ENCODE measurements at regions not wholly inside any gene's neighbourhood (a gene's known extent, or its start where the extent isn't known, plus 50 kb on each side); places are given as distances from the start of the nearest gene placed in this dataset.

DNA sequence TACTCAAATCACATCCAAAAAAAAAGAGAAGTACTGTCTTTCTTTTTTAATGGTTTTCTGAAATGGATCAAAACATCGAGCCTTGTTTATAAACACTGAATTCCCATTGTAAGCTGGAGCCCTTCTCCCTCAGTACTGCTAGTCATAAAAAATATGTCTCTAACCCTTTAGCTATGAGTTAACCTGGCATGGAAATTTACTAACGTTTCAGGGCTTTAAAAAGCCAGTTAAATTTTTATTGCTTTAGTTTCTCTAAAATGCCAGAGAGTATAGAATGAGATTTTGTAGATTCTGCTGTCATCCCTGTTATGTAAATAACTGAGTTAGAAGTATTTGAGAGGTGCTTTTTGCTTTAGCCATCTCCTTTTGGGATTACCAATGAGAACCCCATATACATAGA lies 528.3 kb downstream of the EFNB2 start:
- DNase-seq, result no peak

DNA sequence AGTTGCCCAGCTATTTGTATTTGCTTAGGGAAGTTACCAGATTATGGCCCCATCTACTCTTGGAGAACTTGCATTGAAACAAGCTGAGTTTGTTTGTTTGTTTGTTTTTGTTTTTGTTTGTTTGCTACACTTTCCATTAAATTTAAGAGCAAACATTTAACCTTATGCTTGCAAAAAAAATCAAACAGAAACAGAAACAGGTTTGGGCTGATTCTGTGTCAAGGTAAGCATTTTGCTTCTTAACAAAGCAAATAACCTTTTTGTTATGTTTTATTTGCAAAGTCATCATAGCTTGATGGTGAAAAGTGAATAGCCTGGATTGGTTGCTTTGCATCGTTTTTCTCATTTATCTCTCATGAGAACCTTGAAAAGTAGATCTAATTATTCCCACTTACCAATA lies 531.8 kb downstream of the EFNB2 start:
- DNase-seq, result no peak

DNA sequence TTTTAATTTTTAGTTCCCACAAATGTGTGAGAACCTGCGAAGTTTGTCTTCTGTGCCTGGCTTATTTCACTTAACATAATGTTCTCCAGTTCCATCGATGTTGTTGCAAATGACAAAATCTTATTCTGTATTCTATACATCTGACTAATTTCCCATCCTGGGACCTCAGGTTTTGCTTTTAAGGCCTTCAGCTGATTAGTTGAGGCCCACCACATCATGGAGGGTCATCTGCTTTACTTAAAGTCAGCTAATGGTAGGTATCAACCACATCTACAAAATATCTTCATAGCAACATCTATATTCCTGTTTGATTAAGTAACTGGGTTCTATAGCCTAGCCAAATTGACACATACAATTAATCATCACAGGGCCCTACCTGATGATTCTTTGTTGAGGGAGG lies 534.0 kb downstream of the EFNB2 start:
- no peak for DNase-seq

DNA sequence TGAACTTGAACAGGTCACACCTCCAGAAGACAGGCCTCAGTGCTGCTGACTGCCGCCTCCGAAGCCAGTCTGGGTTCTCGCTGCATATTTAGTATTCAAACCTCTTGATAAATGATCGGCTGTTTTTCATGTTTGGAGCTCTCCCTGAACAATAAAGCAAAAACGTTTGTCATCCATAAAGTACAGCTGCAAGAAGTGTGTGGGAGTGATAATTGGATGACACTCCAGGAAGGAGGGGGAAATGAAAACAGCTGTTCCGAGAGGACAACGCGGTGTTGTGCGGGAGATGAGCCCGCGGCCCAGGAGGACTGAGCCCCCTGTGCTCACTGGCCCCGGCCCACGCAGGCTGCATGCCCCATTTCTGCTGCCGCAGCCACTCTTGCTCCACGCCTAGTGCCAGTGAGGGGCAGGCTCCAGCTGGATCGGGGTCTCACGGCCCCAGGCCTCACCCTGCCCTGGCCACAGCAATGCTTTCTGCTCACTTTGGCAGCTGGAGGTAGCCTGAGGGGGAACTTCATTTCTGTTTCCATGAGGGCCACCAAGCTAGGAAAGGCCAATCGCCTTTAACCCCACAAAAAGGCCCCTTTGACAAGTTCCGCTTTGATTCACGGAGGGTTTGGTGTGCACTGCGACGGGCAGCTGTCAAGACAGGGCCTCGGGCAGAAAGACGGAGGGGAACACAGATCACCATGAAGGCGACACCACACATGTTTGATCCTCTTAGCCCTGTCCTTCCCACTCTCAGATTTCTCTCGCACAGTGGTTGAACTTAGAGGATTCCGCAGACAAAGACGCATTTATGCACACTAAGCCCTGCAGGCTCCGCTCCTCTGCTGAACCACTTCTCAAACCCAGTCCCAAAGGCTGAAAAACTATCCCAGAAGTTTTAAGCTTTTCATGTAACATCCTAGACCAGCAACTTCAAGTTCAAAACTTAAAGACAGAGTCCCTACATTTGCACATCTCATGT lies 537.6 kb downstream of the EFNB2 start:
- no peak for DNase-seq

DNA sequence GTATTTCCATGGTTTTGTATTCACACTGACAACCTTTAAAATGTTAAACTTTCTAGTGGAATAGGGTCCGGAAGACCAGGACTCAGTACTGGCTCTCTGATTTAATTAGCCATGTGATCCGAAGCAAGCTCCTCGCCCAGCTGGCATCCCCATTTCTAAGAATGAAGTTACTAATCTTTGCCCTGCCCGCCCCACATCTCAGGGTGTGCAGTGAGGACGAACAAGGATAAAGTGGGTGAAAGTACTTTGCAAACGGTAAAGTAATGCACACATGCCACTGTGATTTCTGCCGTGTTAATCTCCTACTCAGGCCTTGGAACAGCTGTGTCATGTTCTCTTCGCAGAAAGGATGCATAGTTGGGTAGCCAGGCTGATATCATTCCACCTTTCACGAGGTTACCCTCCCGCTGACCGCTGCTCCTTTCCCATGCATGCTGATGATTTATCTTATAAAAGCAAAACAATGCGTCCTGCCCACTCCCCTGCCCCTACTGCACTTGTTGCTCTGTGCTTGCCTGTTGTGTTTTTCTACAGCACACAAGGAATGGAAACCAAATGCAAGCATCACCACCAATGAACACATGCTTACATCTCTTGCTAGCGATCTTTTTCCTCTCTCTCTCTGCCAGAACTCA lies 539.0 kb downstream of the EFNB2 start:
- no peak for DNase-seq

DNA sequence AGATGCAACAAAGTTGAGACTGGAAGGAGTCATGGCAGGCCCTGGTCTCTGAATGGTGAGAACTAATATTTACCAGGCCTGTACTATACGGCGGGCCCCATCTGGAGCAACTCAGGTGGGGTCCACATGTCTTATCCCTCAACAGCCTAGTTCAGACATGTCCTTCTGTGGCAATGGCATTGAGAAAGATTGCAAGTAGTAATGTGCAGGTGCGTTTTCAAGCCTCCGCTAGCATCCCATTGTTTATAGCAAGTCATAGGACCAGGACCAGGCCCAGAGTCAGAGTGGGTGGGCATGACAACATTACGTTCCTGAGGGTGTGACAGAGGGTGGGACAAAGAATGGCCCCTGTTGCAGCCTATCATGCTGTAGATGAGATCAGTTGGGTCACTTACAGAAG lies 541.1 kb downstream of the EFNB2 start:
- no peak for DNase-seq

DNA sequence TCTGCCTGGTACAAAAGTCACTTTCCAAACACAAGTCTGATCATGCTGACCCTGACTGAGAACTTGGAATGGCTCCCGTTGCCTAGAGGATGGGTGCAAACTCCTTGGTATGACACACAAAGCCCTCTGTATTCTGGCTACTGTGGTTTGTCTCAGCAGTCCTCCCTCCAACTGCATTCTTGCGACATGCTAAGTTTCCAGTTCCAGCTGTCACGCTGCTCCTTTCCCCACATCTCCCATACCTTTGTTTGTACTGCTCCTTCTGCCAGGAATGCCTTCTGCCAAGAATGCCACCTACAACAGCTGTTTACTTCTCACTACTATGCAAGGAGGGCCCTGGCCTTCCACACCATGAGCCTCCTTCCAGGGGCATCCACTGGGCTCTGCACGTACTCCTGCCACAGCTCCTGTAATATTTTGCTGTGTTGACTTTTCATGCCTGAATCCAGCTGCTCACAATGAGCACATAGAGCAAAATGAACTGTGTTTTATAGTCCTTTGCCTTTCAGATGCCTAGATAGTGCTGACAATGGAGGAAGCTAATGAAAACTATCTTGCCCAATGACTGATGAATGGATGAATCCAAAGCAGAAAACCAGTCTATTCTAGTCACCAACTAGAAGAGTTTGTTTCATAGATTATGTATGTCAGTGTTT lies 543.7 kb downstream of the EFNB2 start:
- no peak for DNase-seq

DNA sequence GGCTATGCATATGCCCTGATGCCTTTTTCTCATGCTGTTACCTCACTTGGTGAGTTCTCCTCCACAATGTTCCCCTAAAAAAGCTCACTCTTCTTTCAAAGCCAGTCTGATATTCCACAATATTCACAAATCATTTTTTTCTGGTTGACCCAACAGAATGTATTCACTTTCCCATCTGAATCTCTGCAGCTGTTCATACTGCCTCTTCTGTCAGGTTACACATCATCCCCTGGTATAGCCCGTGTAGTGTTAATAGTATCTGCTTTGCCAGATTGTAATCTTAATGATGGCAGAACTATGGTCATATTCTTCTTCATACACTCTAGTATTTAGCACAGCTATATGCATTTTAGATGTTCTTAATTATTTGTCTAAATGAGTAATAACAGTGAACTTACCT lies 544.3 kb downstream of the EFNB2 start:
- no peak for DNase-seq

DNA sequence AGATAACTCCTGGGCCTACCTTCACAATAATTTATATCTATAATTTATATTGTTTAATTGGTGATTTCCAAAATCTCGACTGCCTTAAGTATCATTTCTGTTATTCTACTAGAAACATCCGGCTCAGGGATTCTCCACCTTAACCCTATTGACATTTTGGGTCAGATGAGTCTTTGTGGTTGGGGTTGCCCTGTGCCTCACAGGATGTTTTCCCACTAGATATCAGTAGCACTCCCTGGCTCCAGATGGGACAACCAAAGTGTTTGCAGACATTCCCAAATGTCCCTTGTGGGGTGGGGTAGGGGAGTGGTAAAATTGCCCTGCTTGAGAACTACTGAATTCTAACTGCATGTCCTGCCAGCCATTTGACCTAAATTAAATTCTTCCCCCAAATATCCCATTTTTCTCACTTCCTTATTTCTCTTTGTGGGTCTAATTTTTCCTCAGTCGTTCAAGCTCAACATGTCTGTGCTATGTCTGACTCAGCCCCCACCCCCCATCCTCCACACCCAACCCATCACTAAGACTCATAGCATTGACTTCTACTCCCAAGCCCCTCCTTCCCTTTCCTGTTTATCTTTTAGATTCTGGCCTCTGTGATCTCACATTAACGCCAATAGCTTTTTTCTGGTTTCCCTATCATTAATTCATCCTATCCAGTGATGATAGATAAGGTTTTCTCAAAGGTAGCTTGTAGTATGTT lies 545.1 kb downstream of the EFNB2 start:
- DNase-seq, result no peak

DNA sequence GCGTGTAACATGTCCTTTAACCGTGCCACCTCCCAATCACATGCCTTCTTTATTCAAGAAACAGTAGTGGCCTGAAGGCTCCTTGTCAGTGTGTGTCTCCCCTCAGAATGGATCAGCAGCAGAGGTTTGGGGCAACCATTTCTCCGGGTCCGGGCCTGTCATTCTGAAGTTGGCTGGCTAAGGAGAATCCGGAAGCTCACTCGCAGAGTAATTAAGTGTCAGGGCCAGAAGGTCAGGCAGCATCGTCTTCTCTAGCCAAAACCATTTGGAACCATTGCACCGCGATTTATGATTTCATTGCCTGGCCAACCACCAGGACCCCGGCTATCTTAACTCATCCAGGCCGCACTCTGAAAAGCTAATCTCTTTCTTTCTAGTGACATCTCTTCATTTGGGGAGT lies 550.8 kb downstream of the EFNB2 start:
- DNase-seq, result no peak

DNA sequence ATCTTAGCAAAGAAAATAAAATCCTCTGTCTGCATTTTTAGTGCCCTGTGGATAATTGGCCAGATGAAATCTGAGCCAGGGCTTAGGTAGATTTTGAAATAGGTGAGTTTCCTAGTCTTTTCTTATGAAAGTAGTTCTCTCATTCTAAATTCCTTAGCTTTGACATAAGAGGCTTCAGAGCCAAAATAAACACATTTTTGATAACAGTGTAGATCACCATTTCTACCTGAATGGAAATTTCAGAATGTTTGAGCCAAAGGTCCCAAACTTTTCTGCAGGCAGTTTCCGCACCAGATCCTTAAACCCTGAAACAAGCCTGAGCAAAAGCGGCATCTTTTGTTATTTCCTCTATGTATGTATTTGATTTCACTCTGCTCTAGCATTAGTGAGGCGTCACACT lies 551.2 kb downstream of the EFNB2 start:
- DNase-seq, result no peak

DNA sequence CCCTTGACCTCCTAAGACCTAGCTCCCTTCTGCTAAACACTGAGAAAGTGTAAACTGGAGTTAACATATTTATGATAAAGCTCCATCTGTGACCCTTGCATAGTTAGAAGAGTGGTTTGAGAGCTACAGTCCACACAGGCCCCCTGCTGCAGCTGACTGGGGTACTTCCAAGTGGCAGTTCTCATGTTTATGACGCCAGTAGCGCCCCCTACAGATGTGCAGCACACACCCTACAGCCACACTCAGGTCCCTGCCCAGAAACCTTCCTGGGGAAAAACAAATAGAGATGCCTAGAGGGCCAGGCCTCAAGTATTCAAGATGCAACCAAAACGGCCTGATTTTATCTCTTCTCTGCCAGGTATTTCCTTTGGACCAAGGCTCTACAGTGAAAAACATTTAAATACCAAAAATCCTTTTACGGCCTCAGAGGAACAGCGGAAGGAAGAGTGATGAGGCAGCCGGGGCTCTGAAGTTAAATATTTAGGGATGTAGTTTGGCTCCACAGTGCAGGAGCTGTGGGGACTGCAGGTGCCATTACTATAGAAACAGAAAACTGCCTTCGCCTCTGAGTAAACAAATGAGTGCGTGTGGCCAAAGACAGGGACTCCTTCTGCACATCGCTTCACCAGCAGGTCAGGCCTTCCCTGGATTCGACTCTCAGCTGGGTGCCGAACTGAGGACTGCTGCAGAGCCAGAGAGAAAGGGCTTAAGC lies 553.1 kb downstream of the EFNB2 start:
- DNase-seq, result no peak

DNA sequence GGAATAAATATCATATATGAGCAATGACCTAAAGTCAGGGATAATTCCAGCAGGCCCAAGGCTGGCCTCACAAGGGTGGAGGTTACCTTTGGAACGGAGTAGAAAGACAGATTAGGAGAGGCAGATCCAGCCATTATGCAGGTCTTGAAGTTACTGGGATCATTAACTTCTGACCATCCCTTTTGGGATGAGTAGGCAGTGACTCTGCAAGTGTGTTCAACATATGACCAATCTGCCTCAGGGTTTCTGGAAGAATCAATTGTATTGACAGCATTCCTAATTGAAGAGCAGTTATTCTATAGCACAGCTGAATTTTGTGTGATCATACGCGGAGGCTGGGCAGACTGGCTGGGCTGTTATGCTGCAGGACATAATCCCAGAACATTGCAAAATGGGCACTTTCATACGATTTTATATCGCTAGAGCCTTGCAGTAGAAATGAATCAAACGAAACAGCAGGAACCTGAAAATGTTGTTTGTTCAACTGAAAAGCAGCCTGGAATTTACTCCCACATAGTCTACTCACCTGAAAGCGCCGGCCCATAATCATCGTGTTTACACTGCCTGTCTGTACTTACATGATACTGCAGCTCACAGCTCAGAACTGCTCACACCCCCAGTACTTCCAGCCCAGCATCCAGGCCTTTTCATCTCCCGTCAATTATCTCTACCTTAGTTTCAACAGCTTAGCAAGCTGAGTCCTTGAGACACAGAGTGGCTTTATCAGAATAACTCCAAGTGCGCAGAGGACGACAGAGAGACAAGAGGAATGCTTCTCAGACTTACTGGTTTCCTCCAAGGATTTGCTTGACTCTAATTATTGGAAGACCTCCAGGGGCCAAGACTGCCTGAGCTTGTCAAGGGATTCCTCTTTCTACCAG lies 556.1 kb downstream of the EFNB2 start:
- no peak for DNase-seq

DNA sequence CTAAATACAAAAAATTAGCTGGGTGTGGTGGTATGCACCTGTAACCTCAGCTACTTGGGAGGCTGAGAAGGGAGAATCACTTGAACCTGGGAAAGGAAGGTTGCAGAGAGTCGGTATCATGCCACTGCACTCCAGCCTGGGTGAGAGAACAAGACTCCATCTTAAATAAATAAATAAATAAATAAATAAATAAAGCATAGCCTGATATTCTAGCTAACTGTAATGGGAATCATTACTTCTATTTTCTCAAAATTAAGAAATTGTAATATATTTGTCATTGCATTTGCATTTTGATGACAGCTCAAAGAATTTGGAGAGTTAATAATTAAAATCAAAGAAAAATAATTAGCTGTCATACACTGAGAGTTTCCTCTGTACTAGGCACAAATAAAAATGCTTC lies 561.1 kb downstream of the EFNB2 start:
- no peak for DNase-seq

DNA sequence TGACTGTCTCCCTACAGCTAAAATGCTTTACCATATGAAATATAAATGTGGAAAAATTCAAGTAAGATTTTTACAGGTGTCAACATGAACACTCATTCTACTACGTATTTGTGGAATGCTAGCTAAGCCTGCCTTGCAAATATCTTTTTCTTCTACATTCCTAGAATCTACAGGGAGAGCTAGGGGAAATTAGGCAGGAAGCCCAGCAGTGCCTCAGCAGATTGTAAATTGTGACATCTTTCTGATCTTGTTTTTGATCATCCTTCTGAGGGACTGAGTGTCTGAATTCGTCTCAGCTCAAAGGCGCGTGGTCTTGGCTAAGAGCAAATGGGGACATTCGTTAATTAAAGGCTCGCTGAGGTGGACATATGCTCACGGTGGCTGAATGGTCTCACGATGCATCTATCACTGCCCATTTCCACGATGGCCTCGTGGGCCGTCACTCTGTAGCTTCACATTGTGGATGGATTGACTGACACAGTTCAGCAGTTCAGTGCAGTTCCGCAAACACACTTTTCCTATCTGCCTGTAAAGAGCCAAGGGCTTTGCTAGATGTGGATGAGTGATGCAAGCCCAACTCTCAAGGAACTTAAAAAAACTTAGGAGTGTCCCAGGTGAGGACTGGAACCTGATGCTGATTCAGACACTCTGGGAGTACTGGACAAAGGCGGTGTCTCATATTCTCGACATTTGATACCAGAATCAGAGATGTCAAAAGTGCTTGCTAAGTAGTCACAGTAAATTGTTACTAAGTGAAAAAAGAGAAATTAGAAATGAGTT lies 562.5 kb downstream of the EFNB2 start:
- no peak for DNase-seq

DNA sequence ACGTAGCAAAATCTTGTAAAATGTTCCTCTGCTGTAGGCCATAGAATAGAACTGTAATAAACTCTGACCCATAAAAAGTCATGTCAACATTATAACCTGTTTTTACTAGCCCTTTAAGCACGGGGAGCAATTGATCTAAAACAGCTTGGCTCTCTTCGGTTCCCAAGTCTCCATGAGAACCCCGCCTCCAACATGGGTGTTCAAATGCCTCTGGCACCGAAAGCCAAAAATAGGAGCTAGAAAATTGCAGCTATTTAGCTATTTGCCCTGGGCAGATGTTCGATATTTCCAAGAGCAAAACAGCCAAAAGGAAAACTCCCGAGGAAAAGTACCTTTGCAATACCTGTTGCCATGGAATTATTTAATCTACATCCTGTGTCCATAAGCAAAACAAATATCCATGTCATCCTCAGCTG lies 563.1 kb downstream of the EFNB2 start:
- no peak for DNase-seq

DNA sequence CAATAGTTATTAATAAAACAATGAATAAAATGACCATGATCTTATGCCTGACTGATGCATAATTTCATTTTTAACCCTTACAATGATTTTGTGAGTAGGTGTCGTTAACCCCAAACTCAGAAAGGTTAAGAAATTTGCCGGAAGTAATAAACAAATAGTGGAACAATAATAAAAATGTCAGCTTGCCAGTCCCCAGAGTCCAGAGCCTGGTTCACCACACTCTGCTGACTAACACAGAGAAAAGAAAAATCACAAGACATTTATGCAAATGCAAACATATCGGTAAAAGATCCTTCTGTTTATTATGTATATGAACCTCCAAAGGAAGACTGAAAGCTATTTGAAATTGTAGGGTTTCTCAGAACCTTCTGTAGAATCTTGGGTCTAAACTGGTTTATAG lies 563.7 kb downstream of the EFNB2 start:
- DNase-seq, result no peak

DNA sequence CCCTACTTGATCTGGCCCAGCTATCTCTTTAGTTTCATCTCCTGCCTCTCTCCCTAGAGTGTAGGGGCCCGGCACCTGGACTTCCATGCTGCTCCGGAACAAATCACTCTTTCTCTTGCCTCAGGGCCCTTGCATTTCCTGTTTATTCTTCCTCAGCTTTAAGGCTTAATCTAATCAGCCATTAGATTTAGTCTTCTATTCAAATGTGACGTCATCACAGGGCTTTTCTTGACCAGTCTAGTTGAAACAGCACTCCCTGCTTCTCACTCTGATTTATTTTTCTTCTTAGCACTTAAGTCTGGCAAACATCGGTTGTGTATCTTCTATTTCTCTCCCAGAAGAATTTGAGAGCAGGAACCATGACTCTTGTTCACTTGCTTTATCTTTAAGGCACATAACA lies 564.1 kb downstream of the EFNB2 start:
- DNase-seq, result no peak

DNA sequence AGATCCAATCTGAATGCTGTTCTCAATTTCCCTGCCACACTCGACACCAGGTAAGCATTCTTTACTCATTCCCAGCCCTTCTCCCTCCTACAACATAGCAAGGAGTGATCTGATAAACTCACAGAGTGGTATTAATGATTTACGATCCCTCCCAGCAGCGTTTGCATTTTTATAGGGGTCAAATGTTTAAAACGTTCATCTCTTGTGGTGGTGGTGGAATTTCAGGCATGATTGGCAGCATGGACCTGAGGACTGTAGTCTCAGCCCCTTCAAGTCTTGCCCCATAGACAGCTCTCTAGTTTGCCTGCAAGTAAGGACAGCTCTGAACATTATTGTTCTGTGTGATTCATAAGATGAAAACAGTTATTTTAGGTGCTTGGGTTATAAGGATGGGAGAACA lies 565.7 kb downstream of the EFNB2 start:
- DNase-seq, result no peak

DNA sequence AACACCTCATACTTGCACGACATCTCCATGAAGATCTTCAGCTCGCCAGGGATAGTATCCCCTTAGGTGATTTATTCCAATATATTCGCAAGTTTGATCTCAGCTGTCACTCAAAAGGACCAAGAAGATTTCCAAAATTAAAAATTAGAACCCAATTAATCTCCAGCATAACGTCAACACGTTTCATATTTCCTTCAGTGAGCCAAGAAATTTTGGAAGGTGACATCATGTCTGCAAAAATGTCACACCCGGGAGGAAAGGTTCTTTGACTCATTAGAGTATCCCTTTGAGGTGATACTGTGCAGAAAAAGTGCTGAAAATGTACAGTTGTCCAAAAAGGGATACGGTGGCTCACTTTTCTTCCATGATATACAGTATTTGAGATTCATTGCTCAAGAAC lies 569.6 kb downstream of the EFNB2 start:
- DNase-seq, result no peak

DNA sequence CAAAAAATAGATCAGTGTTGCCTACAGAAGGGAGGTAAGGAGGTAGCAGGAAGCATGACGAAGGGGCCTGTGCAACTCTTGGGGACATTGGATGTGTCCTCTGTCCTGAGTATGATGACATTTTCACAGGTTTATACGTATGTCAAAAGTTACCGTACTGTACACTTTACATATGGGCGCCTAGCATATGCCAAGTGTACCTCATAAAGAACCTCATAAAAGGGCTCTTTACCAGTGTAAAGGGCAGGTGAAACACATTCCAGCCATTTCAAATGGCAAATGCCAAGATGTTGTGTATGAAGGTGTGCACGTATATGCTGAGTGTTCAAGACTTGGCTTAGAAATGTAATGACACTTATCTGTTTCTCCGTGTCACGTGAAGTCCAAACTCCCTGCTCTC lies 573.4 kb downstream of the EFNB2 start:
- no peak for DNase-seq
